Small intestine (tissue), 7 donors: ENCODE measurements at regions not wholly inside any gene's neighbourhood (a gene's known extent, or its start where the extent isn't known, plus 50 kb on each side); places are given as distances from the start of the nearest gene placed in this dataset.

Experiments used
- DNase-seq, 2 donors: peaks; one replicate each; pipeline versions ENCODE4 v3.0.0 to v3.0.0-alpha.2; 2013
- FAIRE-seq: peaks from 2 replicates; lab custom pipeline; 2012; peaks lifted over from hg19 to GRCh38; lab: Jason Lieb, UNC
- H3K27ac ChIP-seq, 3 donors: one replicate each; pipeline ENCODE4 v1.5.1; 2013; ENCODE audit warnings: low read length in 2 of 3, mild to moderate bottlenecking in 2 of 3, control low read depth in 1 of 3, inconsistent platforms in 1 of 3, low read depth in 1 of 3, moderate library complexity in 1 of 3
- H3K27me3 ChIP-seq, 3 donors: one replicate each; pipeline ENCODE4 v1.6.1; 2013; ENCODE audit warnings: low read length in 3 of 3, inconsistent platforms in 1 of 3; ENCODE audit not compliant: control insufficient read depth in 3 of 3, insufficient read depth in 3 of 3
- H3K36me3 ChIP-seq, 3 donors: one replicate each; pipeline ENCODE4 v1.6.1; 2013; ENCODE audit warnings: low read length in 3 of 3, inconsistent platforms in 1 of 3, low read depth in 1 of 3, mild to moderate bottlenecking in 1 of 3, moderate library complexity in 1 of 3; ENCODE audit not compliant: control insufficient read depth in 3 of 3, insufficient read depth in 2 of 3
- H3K4me1 ChIP-seq, 3 donors: one replicate each; pipeline ENCODE4 v1.6.1; 2013; ENCODE audit warnings: low read length in 2 of 3, inconsistent platforms in 1 of 3, low read depth in 1 of 3, mild to moderate bottlenecking in 1 of 3, moderate library complexity in 1 of 3; ENCODE audit not compliant: control insufficient read depth in 3 of 3, insufficient read depth in 2 of 3
- H3K4me3 ChIP-seq, 3 donors: one replicate each; pipeline ENCODE4 v1.5.1; 2013; ENCODE audit warnings: low read length in 3 of 3, control low read depth in 1 of 3, inconsistent platforms in 1 of 3, low read depth in 1 of 3, mild to moderate bottlenecking in 1 of 3, moderate library complexity in 1 of 3
- H3K9me3 ChIP-seq, 2 donors: one replicate each; pipeline ENCODE4 v1.6.1; 2013; ENCODE audit warnings: low read depth in 1 of 2, low read length in 1 of 2; ENCODE audit not compliant: control insufficient read depth in 2 of 2, insufficient read depth in 1 of 2
- WGBS, 3 donors: extraction: QIAGEN DNeasy Blood & Tissue Kit; methylation state at CpG; one replicate each; pipeline ENCODE4 v1.1.7; 2013; 5-methylcytosine and 5-hydroxymethylcytosine counted together
- donor health status: healthy with polysubstance abuse.
- donor health status: control.
- donor health status: control.
- donor health status: Bipolar disorder and iron deficiency.
- donor health status: healthy.

DNA sequence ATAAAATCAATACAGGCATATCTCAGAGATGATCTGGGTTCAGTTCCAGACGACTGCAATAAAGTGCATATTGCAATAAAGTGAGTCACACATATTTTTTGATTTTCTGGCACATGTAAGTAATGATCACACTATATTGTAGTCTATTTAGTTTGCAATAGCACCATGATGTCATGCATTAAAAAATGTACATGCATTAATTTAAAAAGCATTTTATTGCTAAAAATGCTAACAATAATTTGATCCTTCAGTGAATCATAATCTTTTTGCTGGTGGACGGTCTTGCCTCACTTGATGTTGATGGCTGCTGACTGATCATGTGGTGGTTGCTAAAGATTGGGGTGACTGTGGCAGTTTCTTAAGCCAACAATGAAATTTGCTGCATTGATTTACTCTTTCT, 511.1 kb downstream of the OTOL1 start:
- no peaks in the 10 kb centered on the region for H3K36me3 ChIP-seq
- no peak overlapping the region for H3K4me3 ChIP-seq
- WGBS, 3 donors = 27 to 46% (median 38%) methylated on average over 2 of the region's 2 CpGs
- no peaks in the 10 kb centered on the region for H3K4me1 ChIP-seq
- no peak overlapping the region for H3K27ac ChIP-seq
- DNase-seq = no peak
- H3K27me3 ChIP-seq = no peaks in the 10 kb centered on the region
- H3K9me3 ChIP-seq = no peaks in the 10 kb centered on the region
- no peak for FAIRE-seq

DNA sequence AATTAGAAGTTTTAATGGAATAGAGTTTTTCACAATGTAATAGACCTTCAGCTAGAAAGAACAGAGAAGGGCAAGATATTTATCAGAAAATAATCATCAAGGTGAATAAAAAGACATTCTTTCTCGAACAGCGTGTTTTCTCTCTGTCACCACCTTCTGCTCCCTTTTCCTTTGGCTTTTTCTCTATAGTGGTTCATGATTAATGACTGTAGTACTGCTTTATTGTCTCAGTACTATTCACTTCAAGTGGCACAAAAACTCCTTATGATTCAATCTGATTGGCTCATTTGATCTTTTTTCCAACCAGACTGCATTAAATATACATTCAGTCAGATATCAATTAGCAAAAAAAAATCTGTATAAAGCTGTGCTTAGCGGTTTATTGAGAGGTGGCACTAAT, 516.0 kb downstream of the OTOL1 start:
- no peaks in the 10 kb centered on the region for H3K27me3 ChIP-seq
- no peak overlapping the region for H3K27ac ChIP-seq
- H3K9me3 ChIP-seq = no peaks in the 10 kb centered on the region
- no peak overlapping the region for H3K4me3 ChIP-seq
- no peak for DNase-seq
- H3K4me1 ChIP-seq = no peaks in the 10 kb centered on the region
- FAIRE-seq = no peak
- no peaks in the 10 kb centered on the region for H3K36me3 ChIP-seq
- 75 to 84% (median 80%) methylated on average over 3 of the region's 3 CpGs for WGBS, 3 donors

DNA sequence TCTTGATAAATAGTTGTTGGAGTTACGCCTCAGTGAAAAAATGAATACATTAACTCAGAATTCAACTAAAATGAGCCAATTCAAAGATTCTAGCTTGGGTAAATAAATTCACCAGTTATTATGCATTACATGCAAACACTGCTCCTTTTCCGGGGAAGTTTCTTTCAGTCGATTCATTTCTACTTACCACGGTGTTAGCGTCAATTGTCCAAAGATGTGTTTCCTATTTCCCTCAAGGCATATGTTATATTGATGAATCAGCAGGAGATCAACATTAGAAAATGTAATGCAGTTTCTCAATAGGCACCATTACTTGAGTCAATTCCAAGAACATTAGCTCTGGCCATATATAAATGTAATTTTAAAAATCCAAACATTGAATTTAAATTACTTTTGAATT, 517.7 kb downstream of the OTOL1 start:
- Histone ChIP-seq H3K4me1 (no peaks in the 10 kb centered on the region), H3K27me3 (no peaks in the 10 kb centered on the region), H3K27ac (no peak overlapping the region), H3K36me3 (no peaks in the 10 kb centered on the region), H3K4me3 (no peak overlapping the region), H3K9me3 (no peaks in the 10 kb centered on the region)
- DNase-seq (no peak), FAIRE-seq (no peak)
- WGBS, 3 donors = 95 to 96% (median 96%) methylated on average over 5 of the region's 5 CpGs

DNA sequence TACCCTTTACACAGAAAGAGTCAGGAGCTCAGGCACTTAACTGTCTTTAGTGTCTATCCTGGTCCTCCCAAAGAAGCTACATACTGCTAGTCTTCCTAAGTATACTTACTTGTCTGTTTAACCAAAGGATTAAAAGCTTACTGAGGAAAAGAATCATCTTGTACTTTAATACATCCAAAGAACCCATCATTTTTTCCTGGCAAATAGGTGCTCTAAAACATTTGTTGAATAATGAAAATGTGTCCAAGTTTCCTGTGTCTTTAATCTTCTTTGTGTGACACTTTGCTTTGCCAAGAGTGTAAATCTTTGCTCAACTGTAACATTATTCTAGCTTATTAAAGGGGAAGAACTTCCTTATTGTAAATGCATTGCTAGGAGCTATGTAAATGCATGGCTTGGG, 519.2 kb downstream of the OTOL1 start:
- DNase-seq (no peak), FAIRE-seq (no peak)
- no peaks in the 10 kb centered on the region for H3K9me3 ChIP-seq
- no peaks in the 10 kb centered on the region for H3K27me3 ChIP-seq
- no peak overlapping the region for H3K27ac ChIP-seq
- H3K4me1 ChIP-seq = peaks cover 0 to 3% (median 0%) of the 10 kb centered on the region in 3 donors
- H3K4me3 ChIP-seq = no peak overlapping the region
- no peaks in the 10 kb centered on the region for H3K36me3 ChIP-seq

DNA sequence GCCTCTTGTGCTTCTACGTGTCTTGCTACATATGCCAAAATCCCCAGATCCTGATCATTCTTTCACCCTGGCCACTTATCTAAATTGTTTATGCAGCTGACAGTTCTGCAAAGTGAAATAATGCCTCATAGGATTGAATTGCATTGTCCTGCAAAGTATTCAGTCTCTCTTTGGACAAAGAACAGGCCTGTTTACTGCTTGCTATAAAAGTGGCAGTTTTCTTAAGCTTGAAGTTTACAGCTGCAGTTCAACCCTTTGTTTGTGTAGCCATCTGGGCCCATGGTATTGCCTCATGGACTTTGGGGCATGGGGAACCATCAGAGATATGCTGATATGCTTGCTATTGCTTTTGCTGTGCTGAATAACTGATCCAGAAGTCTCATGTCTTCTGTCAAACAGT, 523.2 kb downstream of the OTOL1 start:
- Histone ChIP-seq H3K9me3 (no peaks in the 10 kb centered on the region), H3K4me1 (peaks cover 0 to 3% (median 0%) of the 10 kb centered on the region in 3 donors), H3K27ac (no peak overlapping the region), H3K36me3 (no peaks in the 10 kb centered on the region), H3K4me3 (no peak overlapping the region), H3K27me3 (no peaks in the 10 kb centered on the region)
- WGBS, 3 donors = 59 to 71% (median 63%) methylated on average over 1 of the region's 1 CpG
- DNase-seq (peak in 1 of 2 donors; percentile 5), FAIRE-seq (no peak)

DNA sequence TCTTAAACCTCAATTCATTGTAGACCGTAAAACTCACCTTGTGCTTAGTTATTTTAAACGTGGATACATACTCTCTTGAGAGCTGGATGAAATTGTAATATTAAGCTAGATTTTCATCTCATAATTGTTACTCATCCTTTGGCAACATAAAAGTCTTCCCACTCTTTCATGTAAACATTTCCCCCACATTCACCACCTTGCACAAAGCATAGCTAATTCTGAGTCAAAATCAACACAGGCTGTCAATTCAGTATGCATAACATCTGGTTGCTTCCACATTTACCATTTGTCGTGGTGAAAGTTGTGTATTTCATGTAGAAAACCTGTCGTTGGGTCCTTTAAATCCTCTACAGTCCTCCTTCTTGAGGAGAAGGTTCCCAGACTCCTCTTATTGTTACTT, 524.6 kb downstream of the OTOL1 start:
- H3K27ac ChIP-seq = no peak overlapping the region
- no peaks in the 10 kb centered on the region for H3K27me3 ChIP-seq
- H3K4me1 ChIP-seq = peaks cover 0 to 3% (median 0%) of the 10 kb centered on the region in 3 donors
- FAIRE-seq = no peak
- no peaks in the 10 kb centered on the region for H3K36me3 ChIP-seq
- whole genome bisulfite sequencing, 3 donors = 68 to 82% (median 72%) methylated on average over 4 of the region's 4 CpGs
- DNase-seq = no peak
- no peaks in the 10 kb centered on the region for H3K9me3 ChIP-seq
- no peak overlapping the region for H3K4me3 ChIP-seq

DNA sequence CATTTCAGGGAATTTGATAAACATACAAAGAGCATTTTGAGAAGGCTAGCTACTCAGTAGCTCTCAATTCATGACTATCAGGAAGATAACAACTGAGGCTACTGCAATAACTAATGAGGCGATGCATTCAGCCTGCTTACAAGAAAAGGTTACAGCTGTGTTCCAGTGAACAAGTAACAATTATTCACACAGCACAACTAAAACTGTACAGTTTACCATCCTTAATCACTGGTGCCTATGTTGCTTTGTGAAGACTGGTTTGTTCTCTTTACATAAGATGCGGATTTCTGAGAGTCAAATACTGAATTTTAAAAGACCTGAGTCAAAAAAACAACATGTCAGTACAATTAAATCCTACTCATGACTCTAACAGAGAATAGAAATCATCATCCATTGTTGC, 526.3 kb downstream of the OTOL1 start:
- no peak for FAIRE-seq
- no peaks in the 10 kb centered on the region for H3K9me3 ChIP-seq
- WGBS, 3 donors = 50 to 71% (median 57%) methylated on average over 2 of the region's 2 CpGs

DNA sequence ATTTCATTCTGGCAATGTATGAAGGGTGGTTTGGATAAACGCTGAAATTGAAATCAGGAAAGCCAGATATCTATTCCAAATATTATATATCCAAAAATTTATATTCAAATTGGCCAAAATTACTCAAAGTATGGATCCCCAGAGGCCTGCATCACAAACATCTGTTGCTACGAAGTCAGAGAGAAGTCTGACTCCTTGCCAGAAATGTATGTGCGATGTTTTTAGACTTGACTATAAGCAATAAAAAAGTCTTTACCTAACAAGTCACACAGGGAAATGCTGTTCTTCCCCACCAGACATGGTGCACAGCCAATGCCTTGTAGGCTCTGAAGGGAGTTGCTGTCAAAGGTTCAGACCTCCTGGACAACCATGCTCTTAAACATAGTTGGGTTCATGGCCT, 533.1 kb downstream of the OTOL1 start:
- no peak for FAIRE-seq
- WGBS, 3 donors = 81 to 88% (median 87%) methylated on average over 3 of the region's 3 CpGs

More for the DNA sequence above, 526.3 kb downstream of the OTOL1 start:
- Histone ChIP-seq H3K36me3 (no peaks in the 10 kb centered on the region), H3K4me3 (no peak overlapping the region), H3K27me3 (no peaks in the 10 kb centered on the region), H3K4me1 (peaks cover 0 to 3% (median 0%) of the 10 kb centered on the region in 3 donors), H3K27ac (no peak overlapping the region)
- DNase-seq = no peak

DNA sequence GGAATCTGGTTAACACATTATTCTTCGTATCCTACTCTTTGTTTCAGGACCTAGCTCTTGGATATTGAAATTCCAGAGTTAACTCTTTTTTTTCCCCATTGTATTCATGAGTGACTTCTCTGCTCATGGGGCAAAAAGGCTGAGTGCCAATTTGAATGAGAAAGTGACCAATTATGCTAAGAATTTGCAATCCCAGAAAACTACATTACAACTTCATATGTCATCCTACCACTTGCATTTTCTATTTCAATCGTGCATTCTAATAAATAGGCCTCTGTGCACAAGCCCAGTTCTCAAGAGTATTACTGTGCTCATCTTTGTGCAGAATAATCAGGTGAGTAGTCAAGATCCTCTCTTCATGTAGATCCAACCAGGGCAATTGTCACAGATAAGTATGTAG, 537.8 kb downstream of the OTOL1 start:
- no peaks in the 10 kb centered on the region for H3K9me3 ChIP-seq
- no peaks in the 10 kb centered on the region for H3K27me3 ChIP-seq
- no peak for DNase-seq
- H3K4me1 ChIP-seq = no peaks in the 10 kb centered on the region
- H3K27ac ChIP-seq = no peak overlapping the region
- 71 to 80% (median 79%) methylated on average over 2 of the region's 2 CpGs for WGBS, 3 donors
- H3K36me3 ChIP-seq = no peaks in the 10 kb centered on the region
- no peak overlapping the region for H3K4me3 ChIP-seq
- FAIRE-seq = no peak

More for the DNA sequence above, 533.1 kb downstream of the OTOL1 start:
- DNase-seq = no peak
- Histone ChIP-seq H3K27ac (no peak overlapping the region), H3K36me3 (no peaks in the 10 kb centered on the region), H3K9me3 (no peaks in the 10 kb centered on the region), H3K4me1 (no peaks in the 10 kb centered on the region), H3K27me3 (no peaks in the 10 kb centered on the region), H3K4me3 (no peak overlapping the region)
